PC-9 (cell line): ENCODE measurements at regions not wholly inside any gene's neighbourhood (a gene's known extent, or its start where the extent isn't known, plus 50 kb on each side); places are given as distances from the start of the nearest gene placed in this dataset.

Experiments
- BruUV-seq: library from RNA; stranded (reverse); fragments of 400-500 nt; replicated peaks from 2 replicates; lab custom pipeline; 2021; lab: Mats Ljungman, UMichigan
- CTCF ChIA-PET: fragments of 300-600 bp; sonication (Branson Sonifier 250); formaldehyde crosslinking; loops from one replicate; lab custom pipeline; 2022; ENCODE audit warnings: antibody characterized with exemption; lab: Charles Lee
- POLR2A ChIA-PET: fragments of 300-600 bp; sonication (Branson Sonifier 250); formaldehyde crosslinking; loops from one replicate; lab custom pipeline; 2022; ENCODE audit warnings: antibody characterized with exemption; ENCODE audit not compliant: unreplicated experiment; lab: Charles Lee
- DNase-seq, 2 experiments: peaks; one replicate each; pipeline versions ENCODE4 v3.0.0 to v3.0.0-alpha.2; 2015 to 2022; ENCODE audit warnings: mixed read lengths in 1 of 2
- H2AFZ ChIP-seq: fragments of 200-600 bp; sonication (generic); 2 replicates; pipeline ENCODE4 v1.8.1; 2017; ENCODE audit warnings: antibody characterized with exemption
- H3F3A ChIP-seq: fragments of 200-600 bp; sonication (generic); 2 replicates; pipeline ENCODE4 v1.8.1; 2017; ENCODE audit warnings: antibody characterized with exemption, mild to moderate bottlenecking, low read depth; ENCODE audit not compliant: insufficient read depth
- H3K27ac ChIP-seq: fragments of 200-600 bp; sonication (generic); 2 replicates; pipeline ENCODE4 v1.6.1; 2016; ENCODE audit warnings: mixed run types
- H3K27me3 ChIP-seq: fragments of 200-600 bp; sonication (generic); 2 replicates; pipeline ENCODE4 v1.6.1; 2016; ENCODE audit warnings: low read depth, mixed run types; ENCODE audit not compliant: insufficient read depth
- H3K36me3 ChIP-seq: fragments of 200-600 bp; sonication (generic); 2 replicates; pipeline ENCODE4 v1.6.1; 2016; ENCODE audit warnings: low read depth, mixed run types
- H3K4me1 ChIP-seq: fragments of 200-600 bp; sonication (generic); replicated peaks from 2 replicates; pipeline ENCODE4 v1.6.1; 2016; ENCODE audit warnings: mixed run types; ENCODE audit not compliant: insufficient read depth
- H3K4me2 ChIP-seq: fragments of 200-600 bp; sonication (generic); 2 replicates; pipeline ENCODE4 v1.6.1; 2017; ENCODE audit warnings: mixed run types
- H3K4me3 ChIP-seq: fragments of 200-600 bp; sonication (generic); 2 replicates; pipeline ENCODE4 v1.6.1; 2016; ENCODE audit warnings: mixed run types
- H3K79me2 ChIP-seq: fragments of 200-600 bp; sonication (generic); 2 replicates; pipeline ENCODE4 v1.6.1; 2017; ENCODE audit warnings: low read depth, mixed run types
- H3K9me2 ChIP-seq: fragments of 200-600 bp; sonication (generic); 2 replicates; pipeline ENCODE4 v1.8.1; 2017; ENCODE audit warnings: mild to moderate bottlenecking; ENCODE audit not compliant: insufficient read depth
- H3K9me3 ChIP-seq: fragments of 200-600 bp; sonication (generic); 2 replicates; pipeline ENCODE4 v1.8.1; 2016; ENCODE audit warnings: low read depth; ENCODE audit not compliant: insufficient read depth
- H4K20me1 ChIP-seq: fragments of 200-600 bp; sonication (generic); 2 replicates; pipeline ENCODE4 v1.8.1; 2017; ENCODE audit not compliant: insufficient read depth
- CTCF ChIP-seq: fragments of 200-600 bp; sonication (generic); conservative IDR thresholded peaks from 2 replicates; pipeline ENCODE4 v1.6.1; 2017; ENCODE audit warnings: mixed run types, antibody characterized with exemption, mild to moderate bottlenecking, moderate library complexity
- EZH2 ChIP-seq: fragments of 200-600 bp; sonication (generic); IDR thresholded peaks from 2 replicates; pipeline ENCODE4 v1.8.0; 2017; ENCODE audit warnings: antibody characterized with exemption, low read depth
- intact Hi-C: fragments of 100-400 bp; cut with micrococcal nuclease; formaldehyde crosslinking; loops from one replicate; pipeline ENCODE4 v1.10.0; 2022; ENCODE audit not compliant: unreplicated experiment

- no peak for DNase-seq
- Histone ChIP-seq H3K9me3 (no peaks in the 10 kb centered on the region), H3K9me2 (no peaks in the 10 kb centered on the region), H3K4me3 (no peak overlapping the region), H2AFZ (no peak overlapping the region), H3K4me1 (no peaks in the 10 kb centered on the region), H3K4me2 (no peak overlapping the region), H3K36me3 (no peaks in the 10 kb centered on the region), H4K20me1 (no peaks in the 10 kb centered on the region), H3K79me2 (no peaks in the 10 kb centered on the region), H3F3A (no peaks in the 10 kb centered on the region), H3K27ac (no peak overlapping the region), H3K27me3 (peaks cover 12% of the 10 kb centered on the region)
- ChIA-PET POLR2A (no interaction called here), CTCF (no interaction called here)
- TF ChIP-seq EZH2 (no peak), CTCF (no peak)
- intact Hi-C loops = no loop called here
- BruUV-seq = no TSS peak
Observed at GRCh38 chr5:5888284-5888683, 465.8 kb downstream of the ICE1 start.

DNA sequence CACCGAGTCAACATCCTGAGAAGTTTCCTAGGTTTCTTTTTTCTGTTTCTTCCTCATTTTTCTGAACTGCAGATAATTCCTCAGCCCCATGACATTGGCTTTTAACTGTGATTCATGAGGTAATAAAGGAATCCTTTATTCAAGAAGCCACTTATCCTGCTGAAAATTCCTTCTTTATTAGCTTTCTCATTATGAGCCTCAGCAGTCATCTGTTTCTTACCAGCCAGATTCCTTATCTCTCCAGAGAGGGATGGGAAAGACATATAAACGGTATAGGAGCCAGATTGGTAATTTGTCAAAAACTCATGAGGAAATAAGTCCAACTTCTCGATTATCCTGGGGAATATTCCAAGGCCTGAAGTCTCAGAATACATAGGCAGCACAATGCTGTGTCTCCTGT lies 465.4 kb downstream of the ICE1 start:
- POLR2A ChIA-PET = no interaction called here
- DNase-seq = no peak
- Histone ChIP-seq H4K20me1 (no peaks in the 10 kb centered on the region), H3K36me3 (no peaks in the 10 kb centered on the region), H2AFZ (no peak overlapping the region), H3K9me3 (no peaks in the 10 kb centered on the region), H3K79me2 (no peaks in the 10 kb centered on the region), H3K27ac (no peak overlapping the region), H3K4me2 (no peak overlapping the region), H3K27me3 (peaks cover 7% of the 10 kb centered on the region), H3F3A (no peaks in the 10 kb centered on the region), H3K4me3 (no peak overlapping the region), H3K4me1 (no peaks in the 10 kb centered on the region), H3K9me2 (no peaks in the 10 kb centered on the region)
- no TSS peak for BruUV-seq
- TF ChIP-seq CTCF = no peak
- no peak for TF ChIP-seq EZH2
- intact Hi-C loops = loop anchor here (1.0 kb wide), 1 partner anchor 689 kb away; no protein-coding TSS in a partner anchor
- CTCF ChIA-PET = no interaction called here

- Histone ChIP-seq H3K27me3 (peaks cover 11% of the 10 kb centered on the region), H3K79me2 (no peaks in the 10 kb centered on the region), H3K4me3 (no peak overlapping the region), H3K9me3 (no peaks in the 10 kb centered on the region), H3K27ac (no peak overlapping the region), H3F3A (no peaks in the 10 kb centered on the region), H3K4me1 (no peaks in the 10 kb centered on the region), H3K36me3 (no peaks in the 10 kb centered on the region), H4K20me1 (no peaks in the 10 kb centered on the region), H2AFZ (no peak overlapping the region), H3K9me2 (no peaks in the 10 kb centered on the region), H3K4me2 (no peak overlapping the region)
- ChIA-PET POLR2A (no interaction called here), CTCF (interaction anchor here (0.6 kb wide), 2 partner anchors 9 to 50 kb away, joined by 3 to 8 read pairs; no protein-coding TSS in a partner anchor)
- peak; percentile 76 for TF ChIP-seq CTCF
- TF ChIP-seq EZH2 = no peak
- intact Hi-C loops = loop anchor here (1.0 kb wide), 1 partner anchor 690 kb away; no protein-coding TSS in a partner anchor
- BruUV-seq = no TSS peak
- DNase-seq = peak in 1 of 2 experiments; percentile 52
Observed at GRCh38 chr5:5886812-5887486, 464.5 kb downstream of the ICE1 start.
